GM21447 (cell line): ENCODE measurements at regions not wholly inside any gene's neighbourhood (a gene's known extent, or its start where the extent isn't known, plus 50 kb on each side); places are given as distances from the start of the nearest gene placed in this dataset.

Source experiments
- ATAC-seq: cut with Tn5 transposase; IDR thresholded peaks from one replicate; pipeline ENCODE4 v1.9.1; 2021; ENCODE audit not compliant: unreplicated experiment

DNA sequence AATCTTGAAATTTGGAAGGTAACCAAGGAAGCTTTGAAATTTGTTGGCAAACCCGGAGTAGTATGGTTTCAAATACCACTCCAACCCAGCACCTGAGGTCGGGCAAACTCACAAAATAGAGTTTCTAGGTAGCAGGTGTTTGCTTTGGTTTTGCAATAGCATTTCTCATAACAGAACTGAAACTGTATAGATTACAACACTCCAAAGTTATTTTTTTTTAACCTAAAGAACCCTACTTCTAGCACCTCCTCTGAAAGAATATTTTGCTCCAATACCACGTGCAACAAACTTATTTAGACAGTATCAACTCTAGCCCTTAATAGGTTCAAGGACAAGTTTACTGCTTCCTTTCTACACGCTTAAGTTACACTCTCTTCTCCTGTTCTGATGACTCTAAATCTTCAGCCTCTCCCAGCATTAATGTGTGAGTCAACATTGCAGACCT, 178.5 kb upstream of the FMN2 start:
- no peak for ATAC-seq

DNA sequence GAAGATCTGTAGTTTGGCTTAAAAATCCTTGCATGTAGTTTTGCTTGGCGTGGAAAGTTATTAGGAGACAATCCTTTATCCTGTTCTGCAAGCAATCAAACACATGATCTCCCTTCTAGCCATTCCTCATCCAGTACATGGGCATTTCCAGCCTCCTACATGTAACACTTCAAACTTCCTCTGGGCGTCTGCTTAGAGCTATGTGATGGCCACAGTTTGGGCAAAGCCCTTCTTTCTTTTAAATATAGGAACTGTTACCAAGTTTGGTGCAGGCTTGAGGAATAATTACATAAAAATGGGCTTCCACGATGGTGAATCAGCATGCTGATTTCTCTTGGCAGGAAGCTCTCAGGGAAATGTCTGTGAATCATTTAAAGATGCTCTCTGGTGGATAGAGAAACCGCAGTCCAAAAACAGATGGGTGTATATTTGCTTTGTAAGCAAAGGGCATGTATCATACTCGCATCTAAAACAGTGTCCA, 176.9 kb upstream of the FMN2 start:
- no peak for ATAC-seq

DNA sequence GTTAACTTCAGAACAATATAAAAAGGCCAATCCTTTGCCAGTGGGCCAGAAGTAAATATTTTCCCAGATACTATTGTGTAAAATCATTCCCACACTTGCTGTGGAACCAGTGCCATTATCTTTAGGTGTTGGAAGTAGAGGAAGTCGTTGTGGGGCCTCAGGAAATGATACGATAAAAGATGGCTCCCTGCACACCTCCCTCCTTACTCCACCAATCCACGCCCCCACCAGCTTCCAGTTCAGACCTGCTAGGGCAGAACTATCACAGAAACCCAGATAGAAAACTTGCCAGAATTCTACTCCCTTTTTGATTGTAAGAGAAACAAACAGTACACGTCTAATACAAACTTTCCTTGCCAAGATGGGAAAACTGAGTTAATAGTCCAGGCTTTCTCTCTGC, 173.0 kb upstream of the FMN2 start:
- ATAC-seq, result no peak

DNA sequence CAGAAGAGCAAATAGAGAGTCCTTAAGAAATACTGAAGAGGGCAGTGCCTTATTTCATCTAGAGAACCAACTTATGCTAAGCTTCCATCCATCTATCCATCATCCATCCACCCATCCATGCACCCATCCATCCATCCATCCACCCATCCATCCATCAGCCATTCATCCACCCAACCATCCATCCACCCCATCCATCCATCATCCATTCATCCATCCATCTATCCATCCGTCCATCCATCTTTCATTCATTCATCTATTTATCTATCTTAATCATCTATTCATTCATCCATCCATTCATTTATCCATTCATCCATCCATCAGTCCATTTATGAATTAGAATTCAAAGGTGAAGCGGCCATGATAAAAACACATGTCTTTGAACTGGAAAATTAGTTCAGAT, 171.5 kb upstream of the FMN2 start:
- no peak for ATAC-seq

DNA sequence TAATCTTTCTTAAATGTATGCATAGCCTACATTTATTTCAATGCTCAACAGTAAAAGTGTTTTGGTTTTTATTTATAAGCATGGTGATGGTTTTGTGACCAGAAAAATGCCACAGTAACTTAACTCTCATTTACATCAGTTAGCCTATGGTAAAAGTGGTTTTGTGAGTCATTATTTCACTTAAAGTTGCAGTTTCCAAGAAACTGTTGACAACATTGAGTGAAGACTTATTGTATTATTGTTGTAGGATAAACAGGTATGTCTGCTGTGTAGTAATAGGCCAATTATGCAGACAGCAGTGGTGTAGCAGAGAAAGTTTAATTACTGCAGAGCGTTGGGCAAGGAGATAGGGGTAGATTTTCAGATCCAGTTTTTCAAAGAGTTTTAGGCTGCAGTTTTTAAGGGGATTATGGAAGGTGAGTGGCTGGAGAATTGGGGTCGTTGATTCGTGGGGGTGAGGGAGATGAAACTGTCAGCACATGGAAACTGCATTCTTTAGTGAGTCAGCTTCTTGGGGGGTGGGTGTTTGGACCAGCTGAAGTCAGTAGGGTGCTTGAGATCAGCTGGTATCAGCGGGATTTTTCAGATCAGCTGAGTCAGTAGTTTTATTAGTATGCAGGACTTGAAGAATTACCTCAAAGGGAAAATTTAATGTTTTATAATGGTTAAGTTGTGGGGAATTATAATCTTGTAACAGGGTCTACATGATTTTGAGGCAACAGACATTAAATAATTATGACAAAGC, 168.7 kb upstream of the FMN2 start:
- ATAC-seq, result no peak

DNA sequence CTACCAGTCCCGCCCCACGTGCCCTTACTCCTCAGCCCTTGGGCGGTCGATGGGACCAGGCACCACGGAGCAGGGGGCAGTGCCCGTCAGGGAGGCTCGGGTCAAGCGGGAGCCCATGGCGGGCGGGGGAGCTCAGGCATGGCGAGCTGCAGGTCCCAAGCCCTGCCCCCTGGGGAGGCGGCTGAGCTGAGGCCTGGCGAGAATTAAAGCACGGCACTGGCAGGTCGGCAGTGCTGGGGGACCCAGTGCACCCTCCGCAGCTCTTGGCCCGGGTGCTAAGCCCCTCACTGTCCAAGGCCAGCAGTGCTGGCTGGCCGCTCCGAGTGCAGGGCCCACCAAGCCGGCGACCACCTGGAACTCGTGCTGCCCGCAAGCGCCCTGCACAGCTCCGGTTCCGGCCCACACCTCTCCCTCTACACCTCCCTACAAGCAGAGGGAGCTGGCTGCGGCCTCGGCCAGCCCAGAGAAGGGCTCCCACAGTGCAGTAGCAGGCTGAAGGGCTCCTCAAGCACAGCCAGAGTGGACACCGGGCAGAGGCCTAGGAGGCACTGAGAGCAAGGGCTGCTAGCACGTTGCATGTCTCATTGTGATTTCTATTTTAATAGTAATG, 166.8 kb upstream of the FMN2 start:
- no peak for ATAC-seq

DNA sequence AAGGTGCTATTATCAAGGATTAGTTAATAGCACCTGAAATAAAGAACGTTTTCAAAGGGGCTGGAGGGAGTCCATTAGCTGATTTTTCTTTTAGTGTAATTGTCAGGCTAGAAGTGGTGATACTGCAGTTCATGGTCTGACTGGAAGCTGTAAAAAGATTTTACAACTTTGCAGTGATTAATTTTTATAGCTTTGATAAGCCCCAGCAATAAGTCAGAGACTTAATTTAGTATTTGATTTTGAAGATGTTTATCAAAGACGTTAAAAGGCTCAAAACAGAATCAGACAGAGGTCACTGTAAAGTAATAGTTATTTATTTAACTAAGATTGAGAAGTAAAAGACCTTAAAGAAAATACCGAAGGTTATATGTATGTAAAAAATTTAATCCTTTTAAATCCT, 165.5 kb upstream of the FMN2 start:
- ATAC-seq, result no peak

DNA sequence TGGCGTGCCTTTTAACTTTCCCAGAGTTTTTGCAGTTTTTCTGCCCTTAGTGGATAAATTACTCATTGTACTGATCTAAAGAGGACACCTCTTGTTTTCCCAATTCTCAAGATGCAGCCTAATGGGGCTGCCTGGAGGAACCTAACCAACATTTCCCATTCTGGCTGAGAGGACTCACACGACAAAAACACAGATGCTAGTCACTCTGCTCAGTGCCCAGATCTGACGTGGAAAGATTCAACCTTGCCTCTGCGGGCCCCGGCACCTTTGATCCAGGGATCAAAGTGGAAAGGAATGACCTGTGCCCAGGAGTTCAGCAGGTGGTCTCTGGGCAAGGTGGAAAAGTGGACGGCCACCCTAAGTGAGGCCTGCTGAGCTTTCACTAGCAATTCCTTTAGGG, 162.4 kb upstream of the FMN2 start:
- no peak for ATAC-seq

DNA sequence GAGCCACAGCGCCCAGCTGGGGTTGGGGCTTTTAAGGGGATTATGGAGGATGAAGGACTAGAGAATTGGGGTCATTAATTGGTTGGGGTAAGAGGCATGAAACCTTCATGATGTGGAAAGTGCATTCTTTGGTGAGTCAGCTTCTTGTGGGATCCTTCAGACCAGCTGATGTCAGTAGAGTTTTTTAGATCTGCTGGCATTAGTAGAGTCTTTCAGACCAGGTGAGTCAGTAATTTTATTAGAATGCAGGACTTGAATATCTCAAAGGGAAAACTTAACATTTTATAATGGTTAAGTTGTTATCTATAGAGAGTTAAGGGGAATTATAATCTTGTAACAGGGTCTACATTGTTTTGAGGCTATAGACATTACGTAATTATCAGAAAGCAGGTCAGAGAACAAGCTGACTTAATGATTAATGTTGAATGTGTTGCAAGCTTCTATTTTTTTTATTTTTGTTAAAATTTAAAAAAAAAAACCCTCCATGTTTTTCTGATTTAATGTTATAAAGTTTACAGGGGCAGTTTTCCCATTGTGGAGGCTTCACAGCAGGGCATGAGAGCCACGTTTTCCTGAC, 160.9 kb upstream of the FMN2 start:
- ATAC-seq, result no peak

DNA sequence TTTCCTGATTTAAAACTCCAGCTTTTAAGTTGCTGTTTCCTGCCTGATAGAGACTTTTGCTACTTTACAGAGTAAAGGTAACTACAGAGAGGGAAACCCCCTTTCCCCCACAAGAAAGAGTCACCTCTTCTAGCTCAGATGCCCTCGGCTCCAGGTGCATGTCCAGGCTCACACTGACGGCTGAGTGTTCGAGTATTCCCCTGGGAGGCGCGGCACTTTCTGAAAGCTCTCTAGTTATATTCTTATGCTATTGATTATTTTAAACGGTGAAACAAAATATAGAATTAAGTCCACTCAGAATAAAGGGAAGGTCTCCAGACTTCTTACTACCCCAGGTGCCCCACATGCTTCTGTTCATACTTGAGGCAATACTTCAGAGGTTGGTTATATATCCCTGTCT, 160.3 kb upstream of the FMN2 start:
- no peak for ATAC-seq

DNA sequence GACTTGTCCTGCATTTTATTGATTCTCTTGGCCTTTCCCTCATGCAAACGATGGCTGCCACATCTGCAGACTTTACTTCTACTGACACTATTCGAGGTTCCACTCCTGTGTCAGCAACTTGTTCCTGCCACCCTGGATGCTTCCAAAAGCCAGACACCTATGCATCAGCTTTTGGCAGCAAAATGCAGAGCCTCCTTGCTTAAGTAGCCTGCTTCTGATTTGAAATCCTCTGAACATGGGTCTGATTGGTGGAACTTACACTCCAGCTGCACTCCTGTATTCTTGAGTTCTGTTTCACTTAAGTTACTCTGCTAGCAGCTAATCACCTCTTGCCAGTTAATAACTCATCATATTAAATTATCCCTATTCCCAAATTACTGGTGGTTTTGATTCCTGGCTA, 152.1 kb upstream of the FMN2 start:
- no peak for ATAC-seq

DNA sequence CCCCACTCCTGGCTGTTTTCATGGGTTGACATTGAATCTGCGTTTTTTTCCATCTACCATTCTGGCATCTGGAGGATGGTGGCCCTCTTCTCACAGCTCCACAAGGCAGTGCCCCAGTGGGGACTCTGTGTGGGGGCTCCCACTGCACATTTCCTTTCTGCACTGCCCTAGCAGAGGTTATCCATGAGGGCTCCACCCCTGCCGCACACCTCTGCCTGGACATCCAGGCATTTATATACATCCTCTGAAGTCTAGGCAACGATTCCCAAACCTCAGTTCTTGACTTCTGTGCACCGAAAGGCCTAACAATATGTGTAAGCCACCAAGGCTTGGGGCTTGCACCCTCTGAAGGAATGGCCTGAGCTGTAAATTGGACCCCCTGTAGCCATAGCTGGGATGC, 147.9 kb upstream of the FMN2 start:
- no peak for ATAC-seq

DNA sequence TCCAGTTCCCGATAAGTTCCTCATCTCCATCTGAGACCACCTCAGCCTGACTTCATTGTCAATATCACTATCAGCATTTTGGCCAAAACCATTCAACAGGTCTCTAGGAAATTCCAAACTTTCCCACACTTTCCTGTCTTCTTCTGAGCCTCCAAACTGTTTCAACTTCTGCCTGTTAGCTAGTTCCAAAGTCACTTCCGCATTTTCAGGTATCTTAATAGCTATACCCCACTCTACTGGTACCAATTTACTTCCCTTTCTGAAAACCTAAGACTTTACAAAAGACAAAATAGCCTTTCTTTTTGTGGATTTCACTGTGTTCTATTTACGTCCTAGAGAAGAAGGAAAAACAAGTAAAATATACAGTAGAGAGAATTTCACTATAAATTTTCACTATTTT, 147.0 kb upstream of the FMN2 start:
- ATAC-seq, result no peak

DNA sequence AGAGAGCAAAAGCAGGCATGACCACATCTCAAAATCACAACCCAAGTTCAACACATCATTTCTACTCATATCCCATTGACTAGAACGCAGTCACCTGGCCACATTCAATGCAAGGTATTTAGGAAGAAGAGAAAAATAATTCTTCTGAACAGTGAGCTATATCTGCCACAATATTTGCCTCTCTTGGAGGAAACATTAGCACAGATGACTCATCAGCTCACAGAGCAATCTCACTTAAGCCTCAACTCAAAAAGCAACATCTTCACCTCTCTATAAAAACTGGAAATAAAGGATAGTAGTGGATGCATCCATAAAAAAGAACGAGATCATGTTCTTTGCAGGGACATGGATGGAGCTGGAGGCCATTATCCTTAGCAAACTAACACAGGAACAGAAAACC, 143.9 kb upstream of the FMN2 start:
- no peak for ATAC-seq

DNA sequence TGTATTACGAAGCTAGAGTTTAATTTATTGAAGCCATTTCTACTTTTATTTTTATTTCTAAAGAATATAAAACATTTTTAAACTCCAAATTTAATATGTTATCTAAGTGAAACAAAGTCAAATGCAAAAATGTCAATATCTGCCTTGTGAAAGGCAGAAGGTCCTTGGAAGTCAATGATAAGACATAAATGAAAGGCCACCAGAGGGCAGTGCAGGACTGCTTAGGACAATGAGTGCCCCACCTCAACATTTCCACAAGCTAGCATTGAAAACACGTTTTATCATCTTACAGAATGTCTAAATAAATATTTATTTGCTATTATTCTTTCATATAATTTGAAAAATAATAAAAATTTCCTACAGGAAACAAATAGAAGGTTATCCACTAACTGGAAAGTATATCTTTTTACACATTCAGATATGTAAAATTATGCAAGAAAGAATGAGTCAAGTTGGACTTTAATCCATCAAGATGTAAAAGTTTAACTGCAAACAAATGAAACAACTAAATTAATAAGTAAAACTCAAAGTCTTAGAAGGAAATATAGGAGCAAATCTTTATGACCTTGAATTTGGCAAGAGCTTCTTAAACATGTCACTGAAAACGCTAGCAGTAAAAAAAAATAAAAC, 140.1 kb upstream of the FMN2 start:
- no peak for ATAC-seq

DNA sequence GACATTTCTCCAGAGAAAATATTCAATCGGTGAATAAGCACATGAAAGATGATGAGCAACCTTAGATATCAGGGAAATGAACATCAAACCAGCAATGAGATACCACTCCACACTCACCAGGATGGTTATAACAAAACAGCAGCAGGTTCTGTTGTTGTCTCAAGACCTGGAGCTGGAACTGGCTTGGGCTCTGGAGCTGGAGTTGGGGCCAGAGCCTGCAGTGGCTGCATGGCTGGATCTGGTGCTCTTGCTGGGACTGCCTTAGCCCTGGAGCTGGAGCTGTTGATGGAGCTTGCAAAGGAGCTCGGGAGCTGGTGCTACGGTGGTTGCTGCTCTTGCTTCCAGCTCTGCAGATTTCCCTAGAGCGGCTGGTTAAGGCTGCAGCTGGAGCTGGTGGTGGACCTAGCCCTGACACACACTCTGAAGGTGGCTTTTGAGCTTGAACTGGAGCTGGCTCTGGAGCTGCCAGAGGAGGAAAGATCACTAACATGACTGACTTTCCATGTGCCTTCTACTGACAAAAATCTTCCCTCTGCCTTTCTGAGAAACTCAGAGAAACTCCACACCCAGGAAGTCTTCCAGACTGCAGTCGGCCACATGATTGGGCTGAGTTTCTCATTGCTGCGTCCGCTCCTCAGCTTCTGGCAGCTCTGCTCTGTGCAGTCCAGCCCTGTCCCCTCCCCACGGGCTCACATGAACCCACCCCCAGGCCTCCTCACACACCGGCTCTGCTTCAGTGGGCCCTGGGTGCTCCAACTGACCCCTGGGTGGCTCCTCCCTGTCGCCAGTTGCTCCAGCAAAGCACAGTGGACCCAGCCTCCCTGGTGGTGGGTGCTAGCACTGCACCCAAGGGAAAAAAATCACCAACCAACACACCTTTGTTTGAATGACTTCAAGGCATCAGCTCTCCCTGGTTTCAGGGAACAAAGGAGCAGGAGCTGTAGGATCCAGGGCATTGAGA, 139.1 kb upstream of the FMN2 start:
- ATAC-seq, result no peak

DNA sequence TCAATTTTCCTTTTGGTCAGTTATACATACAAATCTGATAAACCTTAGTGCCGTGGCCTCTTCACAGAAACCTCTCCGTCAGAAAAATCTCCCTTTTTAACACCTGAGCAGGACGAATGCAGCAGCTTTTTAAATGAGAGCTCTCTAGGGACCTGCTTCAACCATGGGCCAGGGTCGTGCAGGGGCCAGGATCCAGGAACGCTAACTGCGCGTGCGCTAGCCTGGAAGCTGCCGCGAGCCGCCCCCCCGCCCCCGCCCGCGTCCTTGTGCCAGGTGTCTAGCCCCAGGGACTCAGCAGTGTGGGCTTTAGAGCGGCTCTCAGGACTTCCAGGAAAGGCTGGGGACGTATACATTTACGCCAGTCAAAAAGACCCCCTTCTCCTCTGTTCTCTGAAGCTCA, 136.8 kb upstream of the FMN2 start:
- ATAC-seq, result no peak

DNA sequence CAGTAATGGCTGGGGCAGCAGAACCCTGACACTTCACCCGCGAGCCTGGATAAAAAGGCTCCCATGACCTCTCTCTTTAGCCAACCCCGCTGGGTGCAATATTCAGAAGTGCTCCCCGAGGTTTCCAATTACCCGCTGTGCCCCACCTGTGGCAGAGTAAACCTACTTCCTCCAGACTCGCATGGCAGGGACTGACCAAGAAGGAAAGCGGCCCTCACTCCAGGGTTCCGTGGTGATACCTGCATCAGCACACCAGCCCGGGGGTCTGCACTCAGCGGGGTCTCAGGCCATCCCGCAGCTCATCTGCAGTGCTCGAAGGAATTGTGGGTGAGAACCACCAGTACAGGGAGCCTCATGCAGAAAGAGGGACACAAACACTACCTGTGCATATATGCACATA, 136.3 kb upstream of the FMN2 start:
- no peak for ATAC-seq

DNA sequence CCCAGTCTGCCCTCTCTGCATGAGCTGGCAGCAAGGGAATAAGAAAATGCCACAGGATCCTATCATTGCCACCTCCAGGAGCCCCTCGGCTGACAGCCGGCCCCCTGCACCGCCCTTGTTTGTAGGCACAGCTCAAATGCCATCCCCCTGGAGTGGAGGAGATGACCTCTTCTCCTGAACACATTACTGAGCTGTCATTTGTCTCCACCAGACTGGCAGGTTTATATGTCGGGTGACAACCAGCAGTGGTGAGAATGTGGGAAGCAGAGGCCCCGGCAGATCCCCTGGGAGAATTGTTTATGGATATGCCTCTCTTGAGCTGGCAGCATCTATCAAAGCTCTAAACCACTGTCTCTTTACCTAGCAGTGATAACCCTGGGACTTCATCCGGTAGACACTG, 135.4 kb upstream of the FMN2 start:
- ATAC-seq, result no peak

DNA sequence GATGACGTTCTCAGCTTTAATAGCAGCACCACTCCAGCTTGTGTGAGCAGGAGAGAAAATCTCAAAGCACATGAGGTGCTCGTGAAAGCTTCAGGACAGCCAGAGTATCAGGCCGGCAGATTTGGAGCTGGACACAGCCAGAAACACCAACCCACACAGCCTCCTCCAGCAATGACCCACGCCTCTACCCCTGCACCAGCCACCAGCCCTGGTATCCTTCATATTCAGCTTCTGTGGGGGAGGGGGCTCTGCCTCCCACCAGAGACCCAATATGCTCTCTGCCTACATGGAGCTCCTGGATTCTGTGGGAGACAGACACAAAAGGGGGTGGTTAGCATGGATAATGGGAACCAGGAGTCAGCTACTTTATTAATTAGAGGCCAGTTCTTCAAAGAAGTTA, 133.6 kb upstream of the FMN2 start:
- no peak for ATAC-seq

DNA sequence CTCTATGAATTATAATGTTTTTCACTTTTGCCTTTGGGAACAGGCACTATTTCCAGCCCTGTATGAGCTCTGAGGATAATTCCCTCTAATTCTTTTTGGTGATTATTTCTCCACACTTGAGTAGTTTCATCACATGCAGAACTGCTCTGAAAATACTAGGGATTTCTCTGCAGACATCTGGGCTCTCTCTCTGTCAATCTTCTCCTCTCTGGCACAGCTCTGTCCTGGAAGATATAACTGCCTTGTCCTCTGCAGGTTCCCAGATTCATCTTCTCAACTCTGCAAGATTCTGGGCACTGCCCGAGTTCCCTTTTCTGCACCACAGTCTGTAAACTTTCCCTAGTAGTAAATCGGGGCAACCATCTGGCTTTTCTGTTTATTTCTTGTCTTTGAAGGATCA, 131.3 kb upstream of the FMN2 start:
- no peak for ATAC-seq
